Keratinocyte (primary cell): ENCODE measurements at regions not wholly inside any gene's neighbourhood (a gene's known extent, or its start where the extent isn't known, plus 50 kb on each side); places are given as distances from the start of the nearest gene placed in this dataset.

Source experiments
- EZH2 ChIP-seq: IDR thresholded peaks from one replicate; pipeline ENCODE4 v1.6.1; 2012; ENCODE audit warnings: inconsistent platforms, mild to moderate bottlenecking, low read length, moderate library complexity
- TF ChIP-seq, protein P1 (sequence below), 3 experiments: IDR thresholded peaks in 1 of 3; conservative IDR thresholded peaks in 1 of 3; optimal IDR thresholded peaks in 1 of 3; 2 replicates in 2 of 3; 3 replicates in 1 of 3; pipeline versions ENCODE3 to v1.5.1; 2011; ENCODE audit warnings: low read length in 3 of 3, mild to moderate bottlenecking in 3 of 3, moderate library complexity in 2 of 3, control low read depth in 1 of 3, inconsistent platforms in 1 of 3; ENCODE audit not compliant: insufficient read depth in 2 of 3; ENCODE audit errors: extremely low read depth in 1 of 3

DNA sequence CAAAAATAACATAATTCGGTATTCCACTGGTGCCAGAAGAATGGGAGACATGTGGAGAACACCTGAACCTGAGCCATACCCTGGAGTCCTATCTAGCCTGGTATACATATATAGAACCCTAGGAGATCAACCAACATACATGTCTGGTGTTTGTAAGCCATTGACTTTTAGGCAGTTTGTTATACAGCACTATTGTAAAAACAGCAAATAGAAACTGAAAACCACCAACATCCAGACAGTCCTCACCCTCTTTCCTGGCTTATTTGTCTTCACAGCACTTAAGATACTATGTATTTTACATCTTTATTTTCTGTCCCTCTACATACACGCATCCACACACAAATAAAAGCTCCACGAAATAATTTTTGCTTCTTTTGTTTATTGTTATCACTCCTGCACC, 404.2 kb upstream of the PMFBP1 start:
- TF ChIP-seq, protein P1, sequence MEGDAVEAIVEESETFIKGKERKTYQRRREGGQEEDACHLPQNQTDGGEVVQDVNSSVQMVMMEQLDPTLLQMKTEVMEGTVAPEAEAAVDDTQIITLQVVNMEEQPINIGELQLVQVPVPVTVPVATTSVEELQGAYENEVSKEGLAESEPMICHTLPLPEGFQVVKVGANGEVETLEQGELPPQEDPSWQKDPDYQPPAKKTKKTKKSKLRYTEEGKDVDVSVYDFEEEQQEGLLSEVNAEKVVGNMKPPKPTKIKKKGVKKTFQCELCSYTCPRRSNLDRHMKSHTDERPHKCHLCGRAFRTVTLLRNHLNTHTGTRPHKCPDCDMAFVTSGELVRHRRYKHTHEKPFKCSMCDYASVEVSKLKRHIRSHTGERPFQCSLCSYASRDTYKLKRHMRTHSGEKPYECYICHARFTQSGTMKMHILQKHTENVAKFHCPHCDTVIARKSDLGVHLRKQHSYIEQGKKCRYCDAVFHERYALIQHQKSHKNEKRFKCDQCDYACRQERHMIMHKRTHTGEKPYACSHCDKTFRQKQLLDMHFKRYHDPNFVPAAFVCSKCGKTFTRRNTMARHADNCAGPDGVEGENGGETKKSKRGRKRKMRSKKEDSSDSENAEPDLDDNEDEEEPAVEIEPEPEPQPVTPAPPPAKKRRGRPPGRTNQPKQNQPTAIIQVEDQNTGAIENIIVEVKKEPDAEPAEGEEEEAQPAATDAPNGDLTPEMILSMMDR (optimal IDR thresholded peaks at IDR 0.05 in 1 of 3, IDR thresholded peaks at IDR 0.05 in 1 of 3, conservative IDR thresholded peaks at IDR 0.05 in 1 of 3; ENCODE audit: extremely low read depth in 1 of 3, insufficient read depth in 2 of 3, low read length in 3 of 3) = no peak
- no peak for TF ChIP-seq EZH2
